HCT116 (cell line): ENCODE measurements at regions not wholly inside any gene's neighbourhood (a gene's known extent, or its start where the extent isn't known, plus 50 kb on each side); places are given as distances from the start of the nearest gene placed in this dataset.

Experiments used
- ATAC-seq: fragments of 200-7000 bp; cut with Tn5 transposase; 2 replicates; pipeline ENCODE4 v1.9.1; 2020; ENCODE audit warnings: mild to moderate bottlenecking, moderate library complexity
- BruUV-seq: library from RNA; stranded (reverse); fragments of 400-500 nt; replicated peaks from 2 replicates; lab custom pipeline; 2021; lab: Mats Ljungman, UMichigan
- CTCF ChIA-PET: fragments of 300-600 bp; sonication (Branson Sonifier 250); formaldehyde crosslinking; loops from one replicate; lab custom pipeline; 2021; ENCODE audit warnings: antibody characterized with exemption; lab: Charles Lee
- POLR2A ChIA-PET: fragments of 300-600, 350-600 bp; sonication (Branson Sonifier 250); formaldehyde crosslinking; loops from one replicate; lab custom pipeline; 2021; ENCODE audit warnings: antibody characterized with exemption; lab: Charles Lee
- RAD21 ChIA-PET, 2 experiments: fragments of 300-600 bp; sonication (Branson Sonifier 250); formaldehyde crosslinking; loops; one replicate each; lab custom pipeline; 2023; ENCODE audit warnings: low total read pairs in 2 of 2; ENCODE audit not compliant: uncharacterized antibody in 2 of 2, unreplicated experiment in 2 of 2, low non-redundant PET in 1 of 2; lab: Charles Lee
- DNase-seq: peaks from one replicate; pipeline ENCODE4 v3.0.0-alpha.2; 2010; ENCODE audit warnings: low read depth, low spot score
- H2AFZ ChIP-seq: fragments of 200-600 bp; shearing (Covaris generic), sonication (generic); 2 replicates; pipeline ENCODE4 v1.6.1; 2017; ENCODE audit warnings: low read depth, mixed run types, mixed read lengths, antibody characterized with exemption, low read length; ENCODE audit not compliant: poor library complexity, severe bottlenecking
- H3K27ac ChIP-seq: 2 replicates; pipeline ENCODE4 v1.5.1; 2012; ENCODE audit warnings: low read depth, low read length
- H3K27me3 ChIP-seq: fragments of 200-600 bp; sonication (generic); 2 replicates; pipeline ENCODE4 v1.6.1; 2016; ENCODE audit warnings: mixed run types, low read length, mixed read lengths; ENCODE audit not compliant: insufficient read depth
- H3K36me3 ChIP-seq, 2 experiments: fragments of 200-500 bp in 1 of 2; fragments of 200-600 bp in 1 of 2; sonication (Bioruptor generic) in 1 of 2; sonication (generic) in 1 of 2; 2 replicates each; pipeline versions ENCODE4 v1.5.1 to v1.6.1; 2014 to 2016; ENCODE audit warnings: low read length in 2 of 2, inconsistent platforms in 1 of 2, mixed read lengths in 1 of 2, mixed run types in 1 of 2; ENCODE audit not compliant: insufficient read depth in 2 of 2, control insufficient read depth in 1 of 2
- H3K4me1 ChIP-seq, 2 experiments: fragments of 200-600 bp in 1 of 2; sonication (generic) in 1 of 2; 2 replicates each; pipeline versions ENCODE4 v1.5.1 to v1.6.1; 2012 to 2017; ENCODE audit warnings: low read length in 2 of 2, inconsistent platforms in 1 of 2, mild to moderate bottlenecking in 1 of 2, mixed read lengths in 1 of 2, mixed run types in 1 of 2, moderate library complexity in 1 of 2; ENCODE audit not compliant: insufficient read depth in 2 of 2, control insufficient read depth in 1 of 2
- H3K4me2 ChIP-seq: fragments of 200-600 bp; sonication (generic); 2 replicates; pipeline ENCODE4 v1.6.1; 2017; ENCODE audit warnings: mixed run types, low read length, mixed read lengths
- H3K4me3 ChIP-seq, 2 experiments: fragments of 200-600 bp in 1 of 2; sonication (generic) in 1 of 2; replicated peaks in 1 of 2; 2 replicates each; pipeline ENCODE4 v1.5.1; 2011 to 2016; ENCODE audit warnings: low read length in 2 of 2, control low read depth in 1 of 2, low read depth in 1 of 2, mild to moderate bottlenecking in 1 of 2, mixed read lengths in 1 of 2, mixed run types in 1 of 2
- H3K79me2 ChIP-seq: fragments of 200-600 bp; sonication (generic); 2 replicates; pipeline ENCODE4 v1.6.1; 2017; ENCODE audit warnings: mild to moderate bottlenecking, mixed run types, low read length, moderate library complexity, mixed read lengths; ENCODE audit not compliant: insufficient read depth
- H3K9ac ChIP-seq: fragments of 200-600 bp; sonication (generic); 2 replicates; pipeline ENCODE4 v1.6.1; 2016; ENCODE audit warnings: low read length, mixed read lengths
- H3K9me2 ChIP-seq: fragments of 200-600 bp; sonication (generic), shearing (Covaris generic); 2 replicates; pipeline ENCODE4 v1.6.1; 2017; ENCODE audit warnings: mixed run types, mild to moderate bottlenecking, moderate library complexity; ENCODE audit not compliant: insufficient read depth
- H3K9me3 ChIP-seq, 2 experiments: fragments of 200-500 bp in 1 of 2; fragments of 200-600 bp in 1 of 2; sonication (Bioruptor generic) in 1 of 2; sonication (generic) in 1 of 2; 2 replicates each; pipeline ENCODE4 v1.6.1; 2014 to 2017; ENCODE audit warnings: low read length in 2 of 2, mixed read lengths in 2 of 2, inconsistent platforms in 1 of 2, low read depth in 1 of 2, mild to moderate bottlenecking in 1 of 2, mixed run types in 1 of 2, moderate library complexity in 1 of 2; ENCODE audit not compliant: control insufficient read depth in 1 of 2, insufficient read depth in 1 of 2
- H4K20me1 ChIP-seq: fragments of 200-600 bp; sonication (generic), shearing (Covaris generic); 2 replicates; pipeline ENCODE4 v1.6.1; 2017; ENCODE audit warnings: mixed run types, mild to moderate bottlenecking, moderate library complexity; ENCODE audit not compliant: insufficient read depth
- ATF3 ChIP-seq: IDR thresholded peaks from 2 replicates; pipeline ENCODE4 v1.6.1; 2012
- CBX3 ChIP-seq: IDR thresholded peaks from 2 replicates; pipeline ENCODE4 v1.6.1; 2012; ENCODE audit warnings: low read depth
- EGR1 ChIP-seq: IDR thresholded peaks from 2 replicates; pipeline ENCODE4 v1.6.1; 2012; ENCODE audit warnings: low read depth
- ELF1 ChIP-seq: IDR thresholded peaks from 2 replicates; pipeline ENCODE4 v1.6.1; 2012; ENCODE audit warnings: low read depth, borderline replicate concordance
- EZH2 ChIP-seq: fragments of 200-600 bp; sonication (generic); IDR thresholded peaks from 2 replicates; pipeline ENCODE4 v1.6.1; 2017; ENCODE audit warnings: antibody characterized with exemption, mixed run types
- EZH2phosphoT487 ChIP-seq: fragments of 200-600 bp; IDR thresholded peaks from 2 replicates; pipeline ENCODE4 v1.6.1; 2018; ENCODE audit warnings: antibody characterized with exemption, borderline replicate concordance
- JUND ChIP-seq: IDR thresholded peaks from 2 replicates; pipeline ENCODE4 v1.6.1; 2012
- MAX ChIP-seq: IDR thresholded peaks from 2 replicates; pipeline ENCODE4 v1.6.1; 2012
- POLR2AphosphoS5 ChIP-seq: IDR thresholded peaks from 2 replicates; pipeline ENCODE4 v1.6.1; 2011; ENCODE audit warnings: mild to moderate bottlenecking, low read depth, low read length, moderate library complexity
- RAD21 ChIP-seq: IDR thresholded peaks from 2 replicates; pipeline ENCODE4 v1.6.1; 2012; ENCODE audit warnings: low read depth, mild to moderate bottlenecking
- SIN3A ChIP-seq: IDR thresholded peaks from 2 replicates; pipeline ENCODE4 v1.6.1; 2012; ENCODE audit warnings: low read depth
- SP1 ChIP-seq: IDR thresholded peaks from 2 replicates; pipeline ENCODE4 v1.6.1; 2012; ENCODE audit warnings: low read depth
- ZBTB33 ChIP-seq: IDR thresholded peaks from 2 replicates; pipeline ENCODE4 v1.6.1; 2011; ENCODE audit warnings: mild to moderate bottlenecking, low read length, moderate library complexity; ENCODE audit not compliant: insufficient replicate concordance; ENCODE audit errors: extremely low read depth
- ZFX ChIP-seq: fragments of 450-650 bp; IDR thresholded peaks from 2 replicates; pipeline ENCODE4 v1.6.1; 2017
- intact Hi-C: fragments of 100-400 bp; cut with micrococcal nuclease; formaldehyde crosslinking; loops from 2 replicates; pipeline ENCODE4 v1.10.0; 2022

- no peak for DNase-seq
- no peak for ATAC-seq
- Histone ChIP-seq H3K9ac (no peak overlapping the region), H3K4me3 (no peak overlapping the region), H3K79me2 (no peaks in the 10 kb centered on the region), H3K4me2 (no peak overlapping the region), H3K27ac (no peak overlapping the region), H4K20me1 (no peaks in the 10 kb centered on the region), H3K27me3 (peaks cover 10% of the 10 kb centered on the region; the same call in 1 of the 2 replicates), H2AFZ (no peak overlapping the region), H3K9me2 (no peaks in the 10 kb centered on the region), H3K4me1 (no peaks in the 10 kb centered on the region), H3K36me3 (no peaks in the 10 kb centered on the region), H3K9me3 (no peaks in the 10 kb centered on the region)
- ChIA-PET RAD21 (no interaction called here), POLR2A (no interaction called here), CTCF (no interaction called here)
- no TSS peak for BruUV-seq
- intact Hi-C loops: no loop called here
- no peak for TF ChIP-seq ELF1
- no peak for TF ChIP-seq SP1
- no peak for TF ChIP-seq EGR1
- no peak for TF ChIP-seq JUND
- no peak for TF ChIP-seq RAD21
- no peak for TF ChIP-seq SIN3A
- no peak for TF ChIP-seq ATF3
- TF ChIP-seq CBX3: no peak
- no peak for TF ChIP-seq MAX
- no peak for TF ChIP-seq ZBTB33
- TF ChIP-seq POLR2AphosphoS5: no peak
- no peak for TF ChIP-seq ZFX
- TF ChIP-seq EZH2: no peak
- no peak for TF ChIP-seq EZH2phosphoT487
Measured at GRCh38 chr2:199113111-199113510, 344.6 kb downstream of the SATB2 start.
